ENCODE measurements at regions not wholly inside any gene's neighbourhood (a gene's known extent, or its start where the extent isn't known, plus 50 kb on each side); places are given as distances from the start of the nearest gene placed in this dataset.

GRCh38 chrX:139327355-139327754 is 203.2 kb upstream of the F9 start (continued):
- no peak for TF ChIP-seq AFF4 (CRISPR knock-in tag; IDR thresholded peaks at IDR 0.05; ENCODE audit: borderline replicate concordance)
- TF ChIP-seq JAZF1 (CRISPR knock-in tag; IDR thresholded peaks at IDR 0.05) = no peak
- TF ChIP-seq GTF2I (CRISPR knock-in tag; conservative IDR thresholded peaks at IDR 0.05) = no peak
- no peak for TF ChIP-seq MAX (CRISPR knock-in tag; IDR thresholded peaks at IDR 0.05)
- no peak for TF ChIP-seq SP1 (CRISPR knock-in tag; conservative IDR thresholded peaks at IDR 0.05)
- no peak for TF ChIP-seq ZMAT4 (CRISPR knock-in tag; IDR thresholded peaks at IDR 0.05)
- no peak for TF ChIP-seq TCF7 (CRISPR knock-in tag; IDR thresholded peaks at IDR 0.05; ENCODE audit: low read depth)
- no peak for TF ChIP-seq ZNF121 (CRISPR knock-in tag; IDR thresholded peaks at IDR 0.05)
- TF ChIP-seq JUN (CRISPR knock-in tag; IDR thresholded peaks at IDR 0.05) = no peak
- TF ChIP-seq HMGXB4 (CRISPR knock-in tag; IDR thresholded peaks at IDR 0.05) = no peak
- no peak for TF ChIP-seq NFATC4 (CRISPR knock-in tag; IDR thresholded peaks at IDR 0.05)
- no peak for TF ChIP-seq RELA (CRISPR knock-in tag; IDR thresholded peaks at IDR 0.05; ENCODE audit: borderline replicate concordance)

GRCh38 chrX:139324756-139325155 is 205.8 kb upstream of the F9 start:
- H3K36me3 Mint-ChIP-seq = 0 out of 2 replicates have a peak, but pooled peaks cover under 1% of the 10 kb centered on the region
- ATAC-seq = no peak
- CTCF ChIA-PET = no interaction called here

More at GRCh38 chrX:139324756-139325155, 205.8 kb upstream of the F9 start:
- Mint-ChIP-seq H3K27me3 (ENCODE audit: low read depth) (no peaks in the 10 kb centered on the region), H3K4me1 (no peaks in the 10 kb centered on the region), H3K4me3 (no peak overlapping the region), H3K27ac (no peak overlapping the region), H3K9me3 (peaks cover 10% of the 10 kb centered on the region)
- POLR2A ChIA-PET = no interaction called here
- no peak for DNase-seq (ENCODE audit: low spot score)
- no peak for TF ChIP-seq RORB (CRISPR knock-in tag; IDR thresholded peaks at IDR 0.05)
- TF ChIP-seq ETV6 (CRISPR knock-in tag; IDR thresholded peaks at IDR 0.05) = no peak
- no peak for TF ChIP-seq CDX4 (CRISPR knock-in tag; IDR thresholded peaks at IDR 0.05; ENCODE audit: borderline replicate concordance)
- TF ChIP-seq PRDM15 (CRISPR knock-in tag; IDR thresholded peaks at IDR 0.05) = no peak
- no peak for TF ChIP-seq NR2C2 (CRISPR knock-in tag; IDR thresholded peaks at IDR 0.05)
- no peak for TF ChIP-seq ZNF532 (CRISPR knock-in tag; IDR thresholded peaks at IDR 0.05; ENCODE audit: borderline replicate concordance)
- TF ChIP-seq IRF2 (CRISPR knock-in tag; IDR thresholded peaks at IDR 0.05; ENCODE audit: borderline replicate concordance, low read depth) = no peak
- TF ChIP-seq ZNF416 (CRISPR knock-in tag; IDR thresholded peaks at IDR 0.05) = no peak

Data from WTC11 (cell line).